ENCODE measurements at regions not wholly inside any gene's neighbourhood (a gene's known extent, or its start where the extent isn't known, plus 50 kb on each side); places are given as distances from the start of the nearest gene placed in this dataset.

DNA sequence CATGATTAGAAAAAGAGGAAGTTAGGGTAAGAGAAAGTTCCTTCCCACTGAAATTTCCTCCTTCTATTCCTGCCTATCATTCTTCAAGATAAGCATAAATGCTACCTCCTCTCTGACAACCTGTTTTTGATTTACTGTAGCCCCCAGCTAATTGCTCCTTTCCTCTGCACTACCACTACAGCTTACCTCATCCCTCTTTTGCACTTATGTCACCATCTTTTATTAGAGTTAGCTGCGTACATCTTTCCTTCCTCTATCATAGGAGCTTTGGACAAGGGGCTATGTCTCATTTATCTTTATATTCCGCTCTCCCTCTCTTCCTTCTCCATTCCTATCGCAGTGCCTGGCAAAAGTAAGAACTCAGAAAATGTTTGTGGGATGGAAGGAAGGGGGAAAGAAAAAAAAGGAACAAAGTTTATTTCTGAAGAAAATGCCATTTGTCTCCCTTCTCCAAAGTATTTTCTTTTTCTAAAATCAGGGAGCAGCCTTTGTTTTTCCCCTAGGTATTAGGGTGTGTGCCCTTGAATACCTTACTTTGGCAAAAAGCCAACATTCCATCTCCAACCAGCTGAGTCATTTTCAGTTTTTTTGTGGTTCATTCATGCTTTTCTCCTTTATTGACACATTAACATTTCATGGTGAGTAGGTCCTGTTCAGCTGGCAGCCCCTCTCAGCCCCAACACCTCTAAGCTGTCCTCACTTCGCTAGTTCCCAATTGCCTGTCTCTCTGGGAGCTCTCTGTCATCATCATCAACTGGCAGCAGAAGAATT, 87.6 kb upstream of the SOX2 start (continued):
- TF ChIP-seq, protein P1, sequence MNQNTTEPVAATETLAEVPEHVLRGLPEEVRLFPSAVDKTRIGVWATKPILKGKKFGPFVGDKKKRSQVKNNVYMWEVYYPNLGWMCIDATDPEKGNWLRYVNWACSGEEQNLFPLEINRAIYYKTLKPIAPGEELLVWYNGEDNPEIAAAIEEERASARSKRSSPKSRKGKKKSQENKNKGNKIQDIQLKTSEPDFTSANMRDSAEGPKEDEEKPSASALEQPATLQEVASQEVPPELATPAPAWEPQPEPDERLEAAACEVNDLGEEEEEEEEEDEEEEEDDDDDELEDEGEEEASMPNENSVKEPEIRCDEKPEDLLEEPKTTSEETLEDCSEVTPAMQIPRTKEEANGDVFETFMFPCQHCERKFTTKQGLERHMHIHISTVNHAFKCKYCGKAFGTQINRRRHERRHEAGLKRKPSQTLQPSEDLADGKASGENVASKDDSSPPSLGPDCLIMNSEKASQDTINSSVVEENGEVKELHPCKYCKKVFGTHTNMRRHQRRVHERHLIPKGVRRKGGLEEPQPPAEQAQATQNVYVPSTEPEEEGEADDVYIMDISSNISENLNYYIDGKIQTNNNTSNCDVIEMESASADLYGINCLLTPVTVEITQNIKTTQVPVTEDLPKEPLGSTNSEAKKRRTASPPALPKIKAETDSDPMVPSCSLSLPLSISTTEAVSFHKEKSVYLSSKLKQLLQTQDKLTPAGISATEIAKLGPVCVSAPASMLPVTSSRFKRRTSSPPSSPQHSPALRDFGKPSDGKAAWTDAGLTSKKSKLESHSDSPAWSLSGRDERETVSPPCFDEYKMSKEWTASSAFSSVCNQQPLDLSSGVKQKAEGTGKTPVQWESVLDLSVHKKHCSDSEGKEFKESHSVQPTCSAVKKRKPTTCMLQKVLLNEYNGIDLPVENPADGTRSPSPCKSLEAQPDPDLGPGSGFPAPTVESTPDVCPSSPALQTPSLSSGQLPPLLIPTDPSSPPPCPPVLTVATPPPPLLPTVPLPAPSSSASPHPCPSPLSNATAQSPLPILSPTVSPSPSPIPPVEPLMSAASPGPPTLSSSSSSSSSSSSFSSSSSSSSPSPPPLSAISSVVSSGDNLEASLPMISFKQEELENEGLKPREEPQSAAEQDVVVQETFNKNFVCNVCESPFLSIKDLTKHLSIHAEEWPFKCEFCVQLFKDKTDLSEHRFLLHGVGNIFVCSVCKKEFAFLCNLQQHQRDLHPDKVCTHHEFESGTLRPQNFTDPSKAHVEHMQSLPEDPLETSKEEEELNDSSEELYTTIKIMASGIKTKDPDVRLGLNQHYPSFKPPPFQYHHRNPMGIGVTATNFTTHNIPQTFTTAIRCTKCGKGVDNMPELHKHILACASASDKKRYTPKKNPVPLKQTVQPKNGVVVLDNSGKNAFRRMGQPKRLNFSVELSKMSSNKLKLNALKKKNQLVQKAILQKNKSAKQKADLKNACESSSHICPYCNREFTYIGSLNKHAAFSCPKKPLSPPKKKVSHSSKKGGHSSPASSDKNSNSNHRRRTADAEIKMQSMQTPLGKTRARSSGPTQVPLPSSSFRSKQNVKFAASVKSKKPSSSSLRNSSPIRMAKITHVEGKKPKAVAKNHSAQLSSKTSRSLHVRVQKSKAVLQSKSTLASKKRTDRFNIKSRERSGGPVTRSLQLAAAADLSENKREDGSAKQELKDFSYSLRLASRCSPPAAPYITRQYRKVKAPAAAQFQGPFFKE (tag by site-specific recombination; IDR thresholded peaks at IDR 0.05; ENCODE audit: borderline replicate concordance), result no peak
- TF ChIP-seq YY1 (tag by site-specific recombination; IDR thresholded peaks at IDR 0.05), result no peak
- TF ChIP-seq, protein P2, sequence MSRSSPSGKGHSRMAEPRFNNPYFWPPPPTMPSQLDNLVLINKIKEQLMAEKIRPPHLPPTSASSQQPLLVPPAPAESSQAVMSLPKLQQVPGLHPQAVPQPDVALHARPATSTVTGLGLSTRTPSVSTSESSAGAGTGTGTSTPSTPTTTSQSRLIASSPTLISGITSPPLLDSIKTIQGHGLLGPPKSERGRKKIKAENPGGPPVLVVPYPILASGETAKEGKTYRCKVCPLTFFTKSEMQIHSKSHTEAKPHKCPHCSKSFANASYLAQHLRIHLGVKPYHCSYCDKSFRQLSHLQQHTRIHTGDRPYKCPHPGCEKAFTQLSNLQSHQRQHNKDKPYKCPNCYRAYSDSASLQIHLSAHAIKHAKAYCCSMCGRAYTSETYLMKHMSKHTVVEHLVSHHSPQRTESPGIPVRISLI (tag by site-specific recombination; IDR thresholded peaks at IDR 0.05), result peak; percentile 65; the same call in 1 of the 2 replicates
- TF ChIP-seq WT1 (tag by site-specific recombination; IDR thresholded peaks at IDR 0.05), result peak; percentile 39; the same call in 1 of the 2 replicates
- TF ChIP-seq, protein P3, sequence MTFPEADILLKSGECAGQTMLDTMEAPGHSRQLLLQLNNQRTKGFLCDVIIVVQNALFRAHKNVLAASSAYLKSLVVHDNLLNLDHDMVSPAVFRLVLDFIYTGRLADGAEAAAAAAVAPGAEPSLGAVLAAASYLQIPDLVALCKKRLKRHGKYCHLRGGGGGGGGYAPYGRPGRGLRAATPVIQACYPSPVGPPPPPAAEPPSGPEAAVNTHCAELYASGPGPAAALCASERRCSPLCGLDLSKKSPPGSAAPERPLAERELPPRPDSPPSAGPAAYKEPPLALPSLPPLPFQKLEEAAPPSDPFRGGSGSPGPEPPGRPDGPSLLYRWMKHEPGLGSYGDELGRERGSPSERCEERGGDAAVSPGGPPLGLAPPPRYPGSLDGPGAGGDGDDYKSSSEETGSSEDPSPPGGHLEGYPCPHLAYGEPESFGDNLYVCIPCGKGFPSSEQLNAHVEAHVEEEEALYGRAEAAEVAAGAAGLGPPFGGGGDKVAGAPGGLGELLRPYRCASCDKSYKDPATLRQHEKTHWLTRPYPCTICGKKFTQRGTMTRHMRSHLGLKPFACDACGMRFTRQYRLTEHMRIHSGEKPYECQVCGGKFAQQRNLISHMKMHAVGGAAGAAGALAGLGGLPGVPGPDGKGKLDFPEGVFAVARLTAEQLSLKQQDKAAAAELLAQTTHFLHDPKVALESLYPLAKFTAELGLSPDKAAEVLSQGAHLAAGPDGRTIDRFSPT (tag by site-specific recombination; IDR thresholded peaks at IDR 0.05), result peak; percentile 80
- no peak for TF ChIP-seq GLIS1 (tag by site-specific recombination; IDR thresholded peaks at IDR 0.05)
- no peak for TF ChIP-seq ZBTB21 (tag by site-specific recombination; IDR thresholded peaks at IDR 0.05)
- no peak for TF ChIP-seq ZNF23 (tag by site-specific recombination; IDR thresholded peaks at IDR 0.05; ENCODE audit: borderline replicate concordance)
- no peak for TF ChIP-seq GLIS2 (tag by site-specific recombination; IDR thresholded peaks at IDR 0.05)
- no peak for TF ChIP-seq ZNF114 (tag by site-specific recombination; IDR thresholded peaks at IDR 0.05)
- TF ChIP-seq GLI4 (tag by site-specific recombination; IDR thresholded peaks at IDR 0.05), result no peak
- TF ChIP-seq ZNF404 (tag by site-specific recombination; IDR thresholded peaks at IDR 0.05), result no peak
- TF ChIP-seq ZIC2 (tag by site-specific recombination; IDR thresholded peaks at IDR 0.05), result no peak
- no peak for TF ChIP-seq ZBTB8A (tag by site-specific recombination; IDR thresholded peaks at IDR 0.05)
- TF ChIP-seq ZNF629 (tag by site-specific recombination; IDR thresholded peaks at IDR 0.05), result peak; percentile 91
- TF ChIP-seq ZNF777 (tag by site-specific recombination; IDR thresholded peaks at IDR 0.05; ENCODE audit: borderline replicate concordance), result no peak
- TF ChIP-seq ZNF626 (tag by site-specific recombination; IDR thresholded peaks at IDR 0.05), result no peak
- no peak for TF ChIP-seq ZNF530 (tag by site-specific recombination; IDR thresholded peaks at IDR 0.05; ENCODE audit: low read depth)
- TF ChIP-seq, protein P4, sequence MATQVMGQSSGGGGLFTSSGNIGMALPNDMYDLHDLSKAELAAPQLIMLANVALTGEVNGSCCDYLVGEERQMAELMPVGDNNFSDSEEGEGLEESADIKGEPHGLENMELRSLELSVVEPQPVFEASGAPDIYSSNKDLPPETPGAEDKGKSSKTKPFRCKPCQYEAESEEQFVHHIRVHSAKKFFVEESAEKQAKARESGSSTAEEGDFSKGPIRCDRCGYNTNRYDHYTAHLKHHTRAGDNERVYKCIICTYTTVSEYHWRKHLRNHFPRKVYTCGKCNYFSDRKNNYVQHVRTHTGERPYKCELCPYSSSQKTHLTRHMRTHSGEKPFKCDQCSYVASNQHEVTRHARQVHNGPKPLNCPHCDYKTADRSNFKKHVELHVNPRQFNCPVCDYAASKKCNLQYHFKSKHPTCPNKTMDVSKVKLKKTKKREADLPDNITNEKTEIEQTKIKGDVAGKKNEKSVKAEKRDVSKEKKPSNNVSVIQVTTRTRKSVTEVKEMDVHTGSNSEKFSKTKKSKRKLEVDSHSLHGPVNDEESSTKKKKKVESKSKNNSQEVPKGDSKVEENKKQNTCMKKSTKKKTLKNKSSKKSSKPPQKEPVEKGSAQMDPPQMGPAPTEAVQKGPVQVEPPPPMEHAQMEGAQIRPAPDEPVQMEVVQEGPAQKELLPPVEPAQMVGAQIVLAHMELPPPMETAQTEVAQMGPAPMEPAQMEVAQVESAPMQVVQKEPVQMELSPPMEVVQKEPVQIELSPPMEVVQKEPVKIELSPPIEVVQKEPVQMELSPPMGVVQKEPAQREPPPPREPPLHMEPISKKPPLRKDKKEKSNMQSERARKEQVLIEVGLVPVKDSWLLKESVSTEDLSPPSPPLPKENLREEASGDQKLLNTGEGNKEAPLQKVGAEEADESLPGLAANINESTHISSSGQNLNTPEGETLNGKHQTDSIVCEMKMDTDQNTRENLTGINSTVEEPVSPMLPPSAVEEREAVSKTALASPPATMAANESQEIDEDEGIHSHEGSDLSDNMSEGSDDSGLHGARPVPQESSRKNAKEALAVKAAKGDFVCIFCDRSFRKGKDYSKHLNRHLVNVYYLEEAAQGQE (tag by site-specific recombination; IDR thresholded peaks at IDR 0.05), result no peak
- TF ChIP-seq ZNF571 (tag by site-specific recombination; IDR thresholded peaks at IDR 0.05), result no peak
- TF ChIP-seq, protein P5, sequence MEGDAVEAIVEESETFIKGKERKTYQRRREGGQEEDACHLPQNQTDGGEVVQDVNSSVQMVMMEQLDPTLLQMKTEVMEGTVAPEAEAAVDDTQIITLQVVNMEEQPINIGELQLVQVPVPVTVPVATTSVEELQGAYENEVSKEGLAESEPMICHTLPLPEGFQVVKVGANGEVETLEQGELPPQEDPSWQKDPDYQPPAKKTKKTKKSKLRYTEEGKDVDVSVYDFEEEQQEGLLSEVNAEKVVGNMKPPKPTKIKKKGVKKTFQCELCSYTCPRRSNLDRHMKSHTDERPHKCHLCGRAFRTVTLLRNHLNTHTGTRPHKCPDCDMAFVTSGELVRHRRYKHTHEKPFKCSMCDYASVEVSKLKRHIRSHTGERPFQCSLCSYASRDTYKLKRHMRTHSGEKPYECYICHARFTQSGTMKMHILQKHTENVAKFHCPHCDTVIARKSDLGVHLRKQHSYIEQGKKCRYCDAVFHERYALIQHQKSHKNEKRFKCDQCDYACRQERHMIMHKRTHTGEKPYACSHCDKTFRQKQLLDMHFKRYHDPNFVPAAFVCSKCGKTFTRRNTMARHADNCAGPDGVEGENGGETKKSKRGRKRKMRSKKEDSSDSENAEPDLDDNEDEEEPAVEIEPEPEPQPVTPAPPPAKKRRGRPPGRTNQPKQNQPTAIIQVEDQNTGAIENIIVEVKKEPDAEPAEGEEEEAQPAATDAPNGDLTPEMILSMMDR (tag by site-specific recombination; IDR thresholded peaks at IDR 0.05), result no peak
- TF ChIP-seq ZNF501 (tag by site-specific recombination; IDR thresholded peaks at IDR 0.05), result peak; percentile 30; the same call in 1 of the 2 replicates
- TF ChIP-seq, protein P6, sequence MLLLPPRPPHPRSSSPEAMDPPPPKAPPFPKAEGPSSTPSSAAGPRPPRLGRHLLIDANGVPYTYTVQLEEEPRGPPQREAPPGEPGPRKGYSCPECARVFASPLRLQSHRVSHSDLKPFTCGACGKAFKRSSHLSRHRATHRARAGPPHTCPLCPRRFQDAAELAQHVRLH (tag by site-specific recombination; IDR thresholded peaks at IDR 0.05), result peak; percentile 83

Measured in HEK293 (cell line).